Kidney epithelial cell (primary cell): ENCODE measurements at regions not wholly inside any gene's neighbourhood (a gene's known extent, or its start where the extent isn't known, plus 50 kb on each side); places are given as distances from the start of the nearest gene placed in this dataset.

Experiments used
- DNase-seq: peaks from one replicate; pipeline ENCODE4 v3.0.0-alpha.2; 2010; ENCODE audit warnings: low read depth
- H3K27me3 ChIP-seq: 2 replicates; pipeline ENCODE4 v1.6.0; 2011; ENCODE audit warnings: low read length; ENCODE audit not compliant: control insufficient read depth, insufficient read depth
- H3K36me3 ChIP-seq: 2 replicates; pipeline ENCODE4 v1.5.1; 2011; ENCODE audit warnings: low read length; ENCODE audit not compliant: control insufficient read depth, insufficient read depth
- H3K4me3 ChIP-seq: 2 replicates; pipeline ENCODE4 v1.5.1; 2011; ENCODE audit warnings: low read depth, mild to moderate bottlenecking, control low read depth, low read length
- CTCF ChIP-seq: IDR thresholded peaks from 2 replicates; pipeline ENCODE4 v1.5.1; 2011; ENCODE audit warnings: mild to moderate bottlenecking, moderate library complexity, low read length, control low read depth, inconsistent platforms; ENCODE audit not compliant: insufficient read depth, poor library complexity, severe bottlenecking

- H3K36me3 ChIP-seq = no peaks in the 10 kb centered on the region
- no peaks in the 10 kb centered on the region for H3K27me3 ChIP-seq
- DNase-seq = no peak
- no peak for TF ChIP-seq CTCF
- H3K4me3 ChIP-seq = no peak overlapping the region
Observed at GRCh38 chr14:58965601-58966000, 222.9 kb upstream of the DAAM1 start.

GRCh38 chr14:58966997-58967396 is 221.5 kb upstream of the DAAM1 start:
- DNase-seq = no peak
- no peaks in the 10 kb centered on the region for H3K36me3 ChIP-seq
- no peak overlapping the region for H3K4me3 ChIP-seq
- no peak for TF ChIP-seq CTCF
- no peaks in the 10 kb centered on the region for H3K27me3 ChIP-seq

GRCh38 chr14:58969951-58970751 is 218.3 kb upstream of the DAAM1 start:
- H3K4me3 ChIP-seq = no peak overlapping the region
- TF ChIP-seq CTCF = no peak
- DNase-seq = peak; percentile 48
- no peaks in the 10 kb centered on the region for H3K27me3 ChIP-seq
- H3K36me3 ChIP-seq = no peaks in the 10 kb centered on the region

- TF ChIP-seq CTCF = no peak
- Histone ChIP-seq H3K4me3 (no peak overlapping the region), H3K36me3 (no peaks in the 10 kb centered on the region), H3K27me3 (no peaks in the 10 kb centered on the region)
- DNase-seq = no peak
Observed at GRCh38 chr14:58972233-58973017, 216.0 kb upstream of the DAAM1 start.

GRCh38 chr14:58977366-58977765 is 211.1 kb upstream of the DAAM1 start:
- no peak for DNase-seq
- no peak for TF ChIP-seq CTCF

More at GRCh38 chr14:58977366-58977765, 211.1 kb upstream of the DAAM1 start:
- Histone ChIP-seq H3K36me3 (no peaks in the 10 kb centered on the region), H3K4me3 (no peak overlapping the region), H3K27me3 (no peaks in the 10 kb centered on the region)
